Activated CD4-positive, alpha-beta T cell treated with anti-CD3 and anti-CD28 coated beads, Interleukin-2, amount 50 U/mL, for 48 hours (primary cell): ENCODE measurements at regions not wholly inside any gene's neighbourhood (a gene's known extent, or its start where the extent isn't known, plus 50 kb on each side); places are given as distances from the start of the nearest gene placed in this dataset.
"Not testable (repeated sequence)": the region's sequence is repeated elsewhere in the genome, so short reads cannot be mapped to it uniquely, and the experiment has no call there.

ENCODE experiments used
- DNase-seq, 2 experiments: peaks; one replicate each; pipeline ENCODE4 v3.0.0-alpha.2; 2020

DNA sequence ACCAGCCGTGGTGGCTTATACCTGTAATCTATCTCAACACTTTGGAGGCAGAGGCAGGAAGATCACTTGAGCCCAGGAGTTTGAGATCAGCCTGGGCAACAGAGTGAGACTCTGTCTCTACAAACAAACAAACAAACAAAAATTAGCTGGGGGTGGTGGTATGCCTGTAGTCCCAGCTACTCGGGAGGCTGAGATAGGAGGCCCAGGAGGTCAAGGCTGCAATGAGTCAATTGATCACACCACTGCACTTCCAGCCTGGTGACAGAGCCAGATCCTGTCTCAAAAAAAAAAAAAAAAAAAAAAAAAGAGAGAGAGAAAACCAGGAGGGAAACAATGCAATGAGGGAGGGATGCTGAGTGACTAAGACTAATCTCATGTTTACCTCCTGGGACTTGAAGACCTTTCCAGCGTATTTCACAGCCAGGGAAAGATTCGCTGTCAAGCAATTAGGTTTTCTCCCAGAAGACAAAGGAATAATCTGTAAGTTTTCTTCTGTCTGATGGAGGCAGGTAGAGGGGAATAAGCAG, 51.1 kb upstream of the MIER3 start:
- no peak for DNase-seq

DNA sequence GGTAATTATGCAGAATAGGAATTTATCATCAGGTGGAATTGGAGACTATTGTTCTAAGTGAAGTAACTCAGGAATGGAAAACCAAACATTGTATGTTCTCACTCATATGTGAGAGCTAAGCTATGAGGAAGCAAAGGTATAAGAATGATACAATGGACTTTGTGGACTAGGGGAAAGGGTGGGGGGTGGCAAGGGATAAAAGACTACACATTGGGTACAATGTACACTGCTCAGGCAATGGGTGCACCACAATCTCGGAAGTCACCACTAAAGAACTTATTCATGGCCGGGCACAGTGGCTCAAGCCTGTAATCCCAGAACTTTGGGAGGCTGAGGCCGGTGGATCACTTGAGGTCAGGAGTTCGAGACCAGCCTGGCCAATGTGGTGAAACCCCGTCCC, 51.6 kb upstream of the MIER3 start:
- not testable (repeated sequence) for DNase-seq

- no peak for DNase-seq
These were observed 52.9 kb upstream of the MIER3 start for GRCh38 chr5:57004800-57005199.

- DNase-seq: no peak
These were observed 55.4 kb upstream of the MIER3 start for GRCh38 chr5:57007344-57007743.

- DNase-seq: no peak
These were observed 57.9 kb upstream of the MIER3 start for GRCh38 chr5:57009811-57010210.

GRCh38 chr5:57010786-57011185, 58.9 kb upstream of the MIER3 start:
- DNase-seq: no peak

- no peak for DNase-seq
These were observed 60.6 kb upstream of the MIER3 start for GRCh38 chr5:57012511-57012910.

- no peak for DNase-seq
These were observed 74.0 kb upstream of the MIER3 start for GRCh38 chr5:57025961-57026360.

- DNase-seq: no peak
These were observed 76.2 kb upstream of the MIER3 start for GRCh38 chr5:57028161-57028560.

- DNase-seq: no peak
These were observed 80.2 kb upstream of the MIER3 start for GRCh38 chr5:57032151-57032551.

- DNase-seq: no peak
These were observed 81.2 kb upstream of the MIER3 start for GRCh38 chr5:57033103-57033502.

- no peak for DNase-seq
These were observed 81.6 kb upstream of the MIER3 start for GRCh38 chr5:57033503-57033902.

DNA sequence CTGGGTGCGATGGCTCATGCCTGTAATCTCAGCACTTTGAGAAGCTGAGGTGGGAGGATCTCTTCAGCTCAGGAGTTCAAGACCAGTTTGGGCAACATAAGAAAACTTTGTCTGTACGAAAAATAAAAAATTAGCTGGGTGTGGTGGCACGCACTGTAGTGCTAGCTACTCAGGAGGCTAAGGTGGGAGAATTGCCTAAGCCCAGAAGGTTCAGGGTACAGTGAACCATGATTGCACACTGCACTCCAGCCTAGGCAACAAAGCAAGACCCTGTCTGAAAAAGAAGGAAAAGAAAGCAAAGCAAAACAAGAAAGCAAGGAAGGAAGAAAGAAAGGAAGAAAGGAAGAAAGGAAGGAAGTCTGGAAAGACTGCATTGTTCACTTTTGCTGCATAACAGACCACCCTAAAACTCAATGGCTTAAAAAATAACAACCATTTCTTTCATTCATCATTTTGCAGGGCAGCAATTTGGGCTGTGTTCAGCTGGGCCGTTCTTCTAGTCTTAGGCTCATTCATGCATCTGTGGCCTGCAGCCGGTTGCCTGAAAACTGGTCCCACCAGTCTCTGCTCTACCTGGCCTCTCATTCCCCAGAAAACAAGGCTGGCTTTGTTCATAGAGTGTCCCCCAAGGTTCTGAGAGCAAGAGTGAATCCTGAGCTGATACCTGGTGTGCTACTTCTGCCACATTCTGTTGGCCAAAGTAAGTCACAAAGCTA, 82.4 kb upstream of the MIER3 start:
- no peak for DNase-seq

DNA sequence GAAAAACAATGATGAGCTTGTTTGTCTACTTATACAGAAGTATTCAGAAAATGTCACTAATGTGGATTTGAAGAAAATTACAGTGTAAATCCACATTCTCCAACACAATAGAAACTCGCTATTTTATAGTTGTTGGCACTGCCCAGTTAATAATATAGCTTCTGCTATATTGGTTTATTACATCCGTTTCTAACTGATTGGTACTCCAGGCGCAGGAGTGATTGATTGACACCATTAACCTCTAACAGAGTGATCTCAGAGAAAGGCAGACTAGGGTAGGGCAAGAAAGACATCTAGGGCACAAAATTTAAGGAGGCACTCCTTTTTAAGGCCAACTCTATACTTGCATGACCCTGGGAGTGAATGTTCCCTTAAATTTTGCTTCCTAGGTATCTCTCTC, 84.0 kb upstream of the MIER3 start:
- no peak for DNase-seq

- no peak for DNase-seq
These were observed 84.8 kb upstream of the MIER3 start for GRCh38 chr5:57036761-57037160.

- no peak for DNase-seq
These were observed 85.4 kb upstream of the MIER3 start for GRCh38 chr5:57037355-57037754.

DNA sequence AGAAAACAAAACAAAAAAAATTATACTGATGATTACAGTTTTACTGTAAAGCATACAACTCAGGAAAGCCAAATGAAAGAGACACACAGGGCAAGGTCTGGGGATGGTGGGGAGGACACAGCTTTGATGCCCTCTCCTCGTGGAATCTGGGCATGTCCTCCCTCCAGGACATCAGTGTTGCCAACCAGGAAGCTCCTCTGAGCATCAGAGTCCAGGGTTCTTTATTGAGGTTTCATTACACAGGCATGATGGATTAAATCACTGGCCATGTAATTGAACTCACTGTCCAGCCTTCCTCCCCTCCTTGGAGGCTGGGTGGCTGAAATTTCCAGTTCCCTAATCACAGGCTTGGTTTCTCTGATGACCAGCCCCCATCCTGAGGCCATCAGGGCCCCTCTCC, 89.6 kb upstream of the MIER3 start:
- DNase-seq: no peak

- DNase-seq: no peak
These were observed 90.6 kb upstream of the MIER3 start for GRCh38 chr5:57042524-57042931.

- DNase-seq: no peak
These were observed 102.2 kb upstream of the MIER3 start for GRCh38 chr5:57054135-57054534.

GRCh38 chr5:57054671-57055070, 102.7 kb upstream of the MIER3 start:
- DNase-seq: no peak

DNA sequence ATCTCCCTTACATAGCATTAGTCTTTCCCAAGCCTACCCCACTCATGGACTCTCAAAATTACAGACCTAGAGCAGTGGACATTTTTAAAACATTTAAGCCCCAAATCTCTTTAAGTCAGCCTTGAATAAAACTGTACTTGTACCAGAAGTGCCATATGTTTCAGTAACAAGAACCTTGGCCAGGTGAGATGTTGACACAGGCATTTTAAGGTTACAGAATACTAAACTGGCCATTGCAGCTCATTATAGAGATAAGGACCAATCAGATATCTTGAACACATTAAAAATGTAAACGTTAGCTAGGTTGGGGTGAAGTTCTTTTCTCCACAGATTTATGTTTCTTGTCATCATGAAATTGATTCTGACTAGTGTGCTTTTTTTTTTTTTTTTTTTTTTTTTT, 103.8 kb upstream of the MIER3 start:
- DNase-seq: no peak

GRCh38 chr5:57063773-57064172, 110.1 kb upstream of the GPBP1 start:
- no peak for DNase-seq

- no peak for DNase-seq
These were observed 106.8 kb upstream of the GPBP1 start for GRCh38 chr5:57066924-57067596.

GRCh38 chr5:57067597-57067924, 106.3 kb upstream of the GPBP1 start:
- DNase-seq: no peak
